K562 (cell line): ENCODE measurements at regions not wholly inside any gene's neighbourhood (a gene's known extent, or its start where the extent isn't known, plus 50 kb on each side); places are given as distances from the start of the nearest gene placed in this dataset.
A peak's percentile ranks its signal among the peaks of the same experiment; 100 is the strongest.

ENCODE experiments used
- ATF7 ChIP-seq: fragments of 450-650 bp; IDR thresholded peaks from 2 replicates; pipeline ENCODE4 v1.7.1; 2014; ENCODE audit warnings: mild to moderate bottlenecking, moderate library complexity
- CBX5 ChIP-seq: IDR thresholded peaks from 2 replicates; pipeline ENCODE4 v1.6.1; 2014; ENCODE audit warnings: low read depth, borderline replicate concordance
- CSDE1 ChIP-seq, 2 experiments: fragments of 450-650 bp; IDR thresholded peaks; 2 replicates each; pipeline ENCODE4 v1.6.1; 2016; ENCODE audit warnings: mild to moderate bottlenecking in 1 of 2
- DACH1 ChIP-seq: fragments of 450-650 bp; IDR thresholded peaks from 2 replicates; pipeline ENCODE4 v1.6.1; 2018; ENCODE audit not compliant: partially characterized antibody
- DIDO1 ChIP-seq: fragments of 450-650 bp; IDR thresholded peaks from 2 replicates; pipeline ENCODE4 v1.6.1; 2016; ENCODE audit warnings: low read depth, missing biosample characterization, missing genetic modification characterization
- ERF ChIP-seq: fragments of 450-650 bp; formaldehyde crosslinking; IDR thresholded peaks from 2 replicates; pipeline ENCODE4 v1.4.0; 2020; ENCODE audit warnings: mild to moderate bottlenecking, mixed read lengths
- HDAC2 ChIP-seq: fragments of 450-650 bp; IDR thresholded peaks from 2 replicates; pipeline ENCODE4 v1.6.1; 2016; ENCODE audit warnings: mild to moderate bottlenecking
- JUND ChIP-seq, 2 experiments: IDR thresholded peaks; 2 replicates in 1 of 2; 3 replicates in 1 of 2; pipeline ENCODE4 v1.6.1; 2011; ENCODE audit warnings: borderline replicate concordance in 2 of 2, low read depth in 2 of 2, low read length in 2 of 2, improper control_type of control experiment in 1 of 2, missing biosample characterization in 1 of 2, missing genetic modification characterization in 1 of 2, missing genetic modification reagents in 1 of 2
- PHB ChIP-seq: fragments of 250-450 bp; sonication (Bioruptor Pico); IDR thresholded peaks from 2 replicates; pipeline ENCODE4 v1.5.0; 2021
- TARDBP ChIP-seq: fragments of 450-650 bp; IDR thresholded peaks from 2 replicates; pipeline ENCODE4 v1.6.1; 2016
- ZFP36 ChIP-seq: fragments of 150-350 bp; IDR thresholded peaks from 2 replicates; pipeline ENCODE4 v1.6.1; 2018; ENCODE audit warnings: low read length, low read depth; ENCODE audit not compliant: partially characterized antibody
- ZNF431 ChIP-seq: sonication (generic); formaldehyde crosslinking; IDR thresholded peaks from 2 replicates; pipeline ENCODE4 v1.8.0; 2022; ENCODE audit warnings: mild to moderate bottlenecking, missing genetic modification reagents
- ZNF766 ChIP-seq: fragments of 200-800 bp; sonication (Bioruptor generic); conservative IDR thresholded peaks from 2 replicates; pipeline ENCODE4 v1.6.1; 2016; ENCODE audit warnings: missing genetic modification characterization, missing compliant biosample characterization
- TF ChIP-seq, protein P1 (sequence below): IDR thresholded peaks from 2 replicates; pipeline ENCODE4 v1.6.1; 2011; ENCODE audit not compliant: insufficient read length; ENCODE audit errors: extremely low read depth
- TF ChIP-seq, protein P2 (sequence below): fragments of 450-650 bp; formaldehyde crosslinking; conservative IDR thresholded peaks from 2 replicates; pipeline ENCODE4 v1.4.0; 2022; ENCODE audit warnings: mild to moderate bottlenecking, missing genetic modification characterization
- TF ChIP-seq, protein P3 (sequence below), 2 experiments: fragments of 450-650 bp in 1 of 2; IDR thresholded peaks; 2 replicates each; pipeline ENCODE4 v1.6.1; 2011 to 2017; ENCODE audit warnings: low read depth in 2 of 2, antibody characterized with exemption in 1 of 2, borderline replicate concordance in 1 of 2, low read length in 1 of 2, mild to moderate bottlenecking in 1 of 2, mixed read lengths in 1 of 2; ENCODE audit not compliant: control insufficient read depth in 1 of 2

DNA sequence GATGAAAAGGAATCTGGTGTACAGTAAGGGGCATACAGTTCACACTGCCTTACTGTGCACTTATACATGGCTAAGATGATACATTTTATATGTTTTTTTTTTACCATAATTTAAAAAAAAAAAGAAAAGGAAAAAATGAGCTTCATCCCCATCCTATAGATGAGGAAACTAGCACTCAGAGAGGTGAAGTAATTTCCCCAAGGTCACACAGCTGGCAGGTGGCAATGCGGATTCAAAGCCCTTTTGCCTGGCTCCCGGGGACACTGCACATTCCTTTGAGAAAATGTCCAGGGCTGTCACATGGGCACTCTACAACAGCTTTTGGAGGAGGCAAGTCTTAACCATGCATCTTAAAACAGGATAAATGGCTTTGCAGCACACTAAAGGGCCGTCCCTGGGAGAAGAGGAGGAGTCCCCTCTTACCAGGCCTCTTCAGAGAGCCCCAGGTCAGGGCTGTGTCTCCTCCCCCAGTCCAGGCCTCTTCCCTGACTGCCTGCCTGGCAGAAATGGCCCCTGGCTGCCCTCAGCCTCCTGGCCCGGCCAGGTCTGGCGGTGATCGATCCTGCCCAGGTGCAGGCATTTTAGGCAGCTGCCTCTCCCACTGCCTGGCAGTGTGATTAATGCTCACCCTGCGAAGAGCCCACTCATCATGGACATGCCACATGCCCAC, 95.1 kb upstream of the LINGO1 start (continued):
- TF ChIP-seq ERF (CRISPR knock-in tag): no peak
- TF ChIP-seq JUND (IDR thresholded peaks at IDR 0.05; ENCODE audit: borderline replicate concordance, low read depth, low read length): no peak
- TF ChIP-seq JUND (tag; IDR thresholded peaks at IDR 0.05; ENCODE audit: borderline replicate concordance, low read depth, low read length): no peak
- no peak for TF ChIP-seq ZNF766 (CRISPR knock-in tag)
- TF ChIP-seq, protein P1, sequence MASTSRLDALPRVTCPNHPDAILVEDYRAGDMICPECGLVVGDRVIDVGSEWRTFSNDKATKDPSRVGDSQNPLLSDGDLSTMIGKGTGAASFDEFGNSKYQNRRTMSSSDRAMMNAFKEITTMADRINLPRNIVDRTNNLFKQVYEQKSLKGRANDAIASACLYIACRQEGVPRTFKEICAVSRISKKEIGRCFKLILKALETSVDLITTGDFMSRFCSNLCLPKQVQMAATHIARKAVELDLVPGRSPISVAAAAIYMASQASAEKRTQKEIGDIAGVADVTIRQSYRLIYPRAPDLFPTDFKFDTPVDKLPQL: no peak
- no peak for TF ChIP-seq DIDO1 (tag)
- no peak for TF ChIP-seq ATF7
- TF ChIP-seq, protein P2, sequence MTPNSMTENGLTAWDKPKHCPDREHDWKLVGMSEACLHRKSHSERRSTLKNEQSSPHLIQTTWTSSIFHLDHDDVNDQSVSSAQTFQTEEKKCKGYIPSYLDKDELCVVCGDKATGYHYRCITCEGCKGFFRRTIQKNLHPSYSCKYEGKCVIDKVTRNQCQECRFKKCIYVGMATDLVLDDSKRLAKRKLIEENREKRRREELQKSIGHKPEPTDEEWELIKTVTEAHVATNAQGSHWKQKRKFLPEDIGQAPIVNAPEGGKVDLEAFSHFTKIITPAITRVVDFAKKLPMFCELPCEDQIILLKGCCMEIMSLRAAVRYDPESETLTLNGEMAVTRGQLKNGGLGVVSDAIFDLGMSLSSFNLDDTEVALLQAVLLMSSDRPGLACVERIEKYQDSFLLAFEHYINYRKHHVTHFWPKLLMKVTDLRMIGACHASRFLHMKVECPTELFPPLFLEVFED (CRISPR knock-in tag): no peak
- no peak for TF ChIP-seq PHB (CRISPR knock-in tag)
- no peak for TF ChIP-seq CSDE1 (IDR thresholded peaks at IDR 0.05)
- no peak for TF ChIP-seq HDAC2
- peak; percentile 67 for TF ChIP-seq ZFP36
- TF ChIP-seq DACH1: no peak
- TF ChIP-seq, protein P3, sequence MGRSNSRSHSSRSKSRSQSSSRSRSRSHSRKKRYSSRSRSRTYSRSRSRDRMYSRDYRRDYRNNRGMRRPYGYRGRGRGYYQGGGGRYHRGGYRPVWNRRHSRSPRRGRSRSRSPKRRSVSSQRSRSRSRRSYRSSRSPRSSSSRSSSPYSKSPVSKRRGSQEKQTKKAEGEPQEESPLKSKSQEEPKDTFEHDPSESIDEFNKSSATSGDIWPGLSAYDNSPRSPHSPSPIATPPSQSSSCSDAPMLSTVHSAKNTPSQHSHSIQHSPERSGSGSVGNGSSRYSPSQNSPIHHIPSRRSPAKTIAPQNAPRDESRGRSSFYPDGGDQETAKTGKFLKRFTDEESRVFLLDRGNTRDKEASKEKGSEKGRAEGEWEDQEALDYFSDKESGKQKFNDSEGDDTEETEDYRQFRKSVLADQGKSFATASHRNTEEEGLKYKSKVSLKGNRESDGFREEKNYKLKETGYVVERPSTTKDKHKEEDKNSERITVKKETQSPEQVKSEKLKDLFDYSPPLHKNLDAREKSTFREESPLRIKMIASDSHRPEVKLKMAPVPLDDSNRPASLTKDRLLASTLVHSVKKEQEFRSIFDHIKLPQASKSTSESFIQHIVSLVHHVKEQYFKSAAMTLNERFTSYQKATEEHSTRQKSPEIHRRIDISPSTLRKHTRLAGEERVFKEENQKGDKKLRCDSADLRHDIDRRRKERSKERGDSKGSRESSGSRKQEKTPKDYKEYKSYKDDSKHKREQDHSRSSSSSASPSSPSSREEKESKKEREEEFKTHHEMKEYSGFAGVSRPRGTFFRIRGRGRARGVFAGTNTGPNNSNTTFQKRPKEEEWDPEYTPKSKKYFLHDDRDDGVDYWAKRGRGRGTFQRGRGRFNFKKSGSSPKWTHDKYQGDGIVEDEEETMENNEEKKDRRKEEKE (IDR thresholded peaks at IDR 0.05; ENCODE audit: borderline replicate concordance in 1 of 2, control insufficient read depth in 1 of 2, low read depth in 2 of 2, low read length in 1 of 2): no peak
- no peak for TF ChIP-seq ZNF431 (CRISPR knock-in tag)
- TF ChIP-seq CBX5: no peak
- no peak for TF ChIP-seq TARDBP
